CD4-positive, alpha-beta memory T cell (primary cell): ENCODE measurements at regions not wholly inside any gene's neighbourhood (a gene's known extent, or its start where the extent isn't known, plus 50 kb on each side); places are given as distances from the start of the nearest gene placed in this dataset.

Experiments used
- CTCF ChIA-PET: fragments of 350-600 bp; sonication (Branson Sonifier 250); formaldehyde crosslinking; loops from one replicate; lab custom pipeline; 2021; ENCODE audit warnings: inconsistent platforms; ENCODE audit not compliant: partially characterized antibody; lab: Charles Lee
- POLR2A ChIA-PET: fragments of 350-600 bp; sonication (Branson Sonifier 250); formaldehyde crosslinking; loops from one replicate; lab custom pipeline; 2021; ENCODE audit not compliant: partially characterized antibody; lab: Charles Lee
- DNase-seq, 5 donors: peaks; one replicate each; pipeline versions ENCODE4 v3.0.0 to v3.0.0-alpha.2; 2020 to 2022; ENCODE audit warnings: mixed read lengths in 1 of 5
- H3K27ac ChIP-seq: one replicate; pipeline ENCODE4 v1.7.0; 2013; ENCODE audit warnings: low read depth, low read length
- H3K27me3 ChIP-seq: 2 replicates; pipeline ENCODE4 v1.7.0; 2013; ENCODE audit warnings: mild to moderate bottlenecking, low read length, moderate library complexity; ENCODE audit not compliant: insufficient read depth
- H3K36me3 ChIP-seq: 2 replicates; pipeline ENCODE4 v1.7.0; 2013; ENCODE audit warnings: mild to moderate bottlenecking, low read length, moderate library complexity; ENCODE audit not compliant: insufficient read depth
- H3K4me1 ChIP-seq: 2 replicates; pipeline ENCODE4 v1.7.0; 2013; ENCODE audit warnings: mild to moderate bottlenecking, low read length, moderate library complexity; ENCODE audit not compliant: insufficient read depth
- H3K4me3 ChIP-seq, 2 donors: one replicate each; pipeline ENCODE4 v1.7.0; 2013; ENCODE audit warnings: low read length in 2 of 2, mild to moderate bottlenecking in 1 of 2
- H3K9me3 ChIP-seq, 2 donors: one replicate each; pipeline ENCODE4 v1.7.0; 2013; ENCODE audit warnings: low read length in 2 of 2, control low read depth in 1 of 2; ENCODE audit not compliant: control insufficient read depth in 1 of 2
- H3K27ac Mint-ChIP-seq, 7 donors: one replicate each; pipeline ENCODE4 v1.8.0; 2020 to 2021; ENCODE audit warnings: mixed read lengths in 7 of 7, mild to moderate bottlenecking in 6 of 7, inconsistent platforms in 3 of 7, moderate library complexity in 3 of 7
- H3K27me3 Mint-ChIP-seq, 2 donors: one replicate each; pipeline ENCODE4 v1.8.0; 2020 to 2021; ENCODE audit warnings: mixed read lengths in 2 of 2
- H3K36me3 Mint-ChIP-seq, 2 donors: one replicate each; pipeline ENCODE4 v1.8.0; 2020 to 2021; ENCODE audit warnings: mixed read lengths in 2 of 2, inconsistent platforms in 1 of 2, mild to moderate bottlenecking in 1 of 2
- H3K4me1 Mint-ChIP-seq, 4 donors: one replicate each; pipeline ENCODE4 v1.8.0; 2020 to 2021; ENCODE audit warnings: mixed read lengths in 4 of 4, mild to moderate bottlenecking in 1 of 4
- H3K4me3 Mint-ChIP-seq, 8 donors: one replicate each; pipeline ENCODE4 v1.8.0; 2020 to 2021; ENCODE audit warnings: mixed read lengths in 8 of 8, mild to moderate bottlenecking in 7 of 8, moderate library complexity in 6 of 8, inconsistent platforms in 3 of 8
- H3K9me3 Mint-ChIP-seq, 8 donors: one replicate each; pipeline ENCODE4 v1.8.0; 2020 to 2021; ENCODE audit warnings: mixed read lengths in 8 of 8, mild to moderate bottlenecking in 5 of 8, inconsistent platforms in 3 of 8, moderate library complexity in 1 of 8
- intact Hi-C: fragments of 100-400 bp; cut with micrococcal nuclease; formaldehyde crosslinking; loops from one replicate; pipeline ENCODE4 v1.15.1; 2023

DNA sequence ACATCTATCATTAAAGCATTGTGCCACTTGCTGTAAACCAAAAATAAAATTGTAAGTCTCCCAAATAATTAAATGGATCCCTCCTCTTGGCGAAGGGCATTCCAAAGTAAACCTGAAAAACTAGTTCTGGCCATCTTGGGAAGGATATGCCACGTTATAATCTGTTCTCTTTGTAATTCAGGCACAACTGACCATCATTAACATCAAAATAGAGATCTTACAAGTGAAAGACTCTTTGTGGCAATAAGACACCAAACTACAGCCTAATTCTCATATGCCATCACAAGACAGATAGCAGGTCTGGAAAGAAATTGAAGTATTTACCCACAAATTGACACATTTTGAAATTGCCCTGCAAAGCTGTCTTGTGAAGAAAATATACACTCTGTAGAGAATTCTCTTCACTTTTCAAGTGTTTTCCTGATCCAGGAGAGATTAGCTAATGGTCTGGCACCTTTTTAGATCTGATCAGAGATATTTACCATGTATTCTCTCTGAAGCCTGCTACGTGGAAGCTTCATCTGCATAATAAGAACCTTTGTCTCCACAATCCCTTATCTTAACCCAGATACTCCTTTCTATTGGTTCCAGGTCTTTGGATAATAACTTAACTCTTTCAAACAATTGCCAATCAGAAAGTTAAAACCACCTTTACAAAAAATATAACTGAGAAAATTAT, 630.4 kb upstream of the CCDC179 start:
- POLR2A ChIA-PET: no interaction called here
- CTCF ChIA-PET: no interaction called here

GRCh38 chr11:23494981-23495380, 634.7 kb upstream of the CCDC179 start:
- Mint-ChIP-seq H3K27me3 (no peaks in the 10 kb centered on the region), H3K4me1 (no peaks in the 10 kb centered on the region), H3K36me3 (no peaks in the 10 kb centered on the region), H3K9me3 (peaks cover 2 to 11% (median 6%) of the 10 kb centered on the region in 8 donors), H3K4me3 (no peak overlapping the region), H3K27ac (no peak overlapping the region)
- Histone ChIP-seq H3K4me3 (no peak overlapping the region), H3K4me1 (no peaks in the 10 kb centered on the region), H3K9me3 (no peaks in the 10 kb centered on the region), H3K27ac (no peak overlapping the region), H3K36me3 (no peaks in the 10 kb centered on the region), H3K27me3 (no peaks in the 10 kb centered on the region)
- no peak for DNase-seq
- intact Hi-C loops: no loop called here
- CTCF ChIA-PET: no interaction called here
- POLR2A ChIA-PET: no interaction called here

More for the DNA sequence above, 630.4 kb upstream of the CCDC179 start:
- no peaks in the 10 kb centered on the region for H3K9me3 ChIP-seq
- Mint-ChIP-seq H3K9me3 (peaks cover 0 to 32% (median 9%) of the 10 kb centered on the region in 8 donors), H3K27me3 (no peaks in the 10 kb centered on the region), H3K36me3 (no peaks in the 10 kb centered on the region), H3K27ac (no peak overlapping the region), H3K4me1 (no peaks in the 10 kb centered on the region), H3K4me3 (no peak overlapping the region)
- H3K27me3 ChIP-seq: no peaks in the 10 kb centered on the region
- H3K27ac ChIP-seq: no peak overlapping the region
- H3K36me3 ChIP-seq: no peaks in the 10 kb centered on the region
- H3K4me1 ChIP-seq: no peaks in the 10 kb centered on the region
- intact Hi-C loops: no loop called here
- DNase-seq: no peak
- H3K4me3 ChIP-seq: no peak overlapping the region

DNA sequence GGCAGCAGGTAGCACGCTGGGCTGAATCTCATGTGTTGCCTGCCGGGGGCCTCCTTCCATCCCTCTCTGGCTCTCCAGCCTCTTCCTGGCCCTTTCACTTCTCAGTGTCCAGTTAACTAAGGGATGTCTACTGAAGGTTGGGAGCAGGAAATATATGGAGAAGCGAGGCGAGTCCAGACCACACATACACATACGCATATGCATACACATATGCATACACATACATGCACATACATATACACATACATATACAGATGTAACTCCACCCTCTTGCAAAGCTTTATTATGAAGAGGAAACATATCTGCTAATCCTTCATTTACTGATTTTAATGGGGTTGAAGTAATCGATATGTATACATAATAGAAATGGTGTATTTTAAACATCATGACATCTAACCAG, 636.1 kb upstream of the CCDC179 start:
- Mint-ChIP-seq H3K9me3 (peaks cover 2 to 12% (median 6%) of the 10 kb centered on the region in 8 donors), H3K36me3 (no peaks in the 10 kb centered on the region), H3K4me1 (no peaks in the 10 kb centered on the region), H3K4me3 (no peak overlapping the region), H3K27ac (no peak overlapping the region), H3K27me3 (no peaks in the 10 kb centered on the region)
- H3K27me3 ChIP-seq: no peaks in the 10 kb centered on the region
- intact Hi-C loops: no loop called here
- ChIA-PET POLR2A (no interaction called here), CTCF (no interaction called here)
- no peaks in the 10 kb centered on the region for H3K9me3 ChIP-seq
- DNase-seq: no peak
- H3K4me3 ChIP-seq: no peak overlapping the region
- no peaks in the 10 kb centered on the region for H3K4me1 ChIP-seq
- no peak overlapping the region for H3K27ac ChIP-seq
- H3K36me3 ChIP-seq: no peaks in the 10 kb centered on the region

DNA sequence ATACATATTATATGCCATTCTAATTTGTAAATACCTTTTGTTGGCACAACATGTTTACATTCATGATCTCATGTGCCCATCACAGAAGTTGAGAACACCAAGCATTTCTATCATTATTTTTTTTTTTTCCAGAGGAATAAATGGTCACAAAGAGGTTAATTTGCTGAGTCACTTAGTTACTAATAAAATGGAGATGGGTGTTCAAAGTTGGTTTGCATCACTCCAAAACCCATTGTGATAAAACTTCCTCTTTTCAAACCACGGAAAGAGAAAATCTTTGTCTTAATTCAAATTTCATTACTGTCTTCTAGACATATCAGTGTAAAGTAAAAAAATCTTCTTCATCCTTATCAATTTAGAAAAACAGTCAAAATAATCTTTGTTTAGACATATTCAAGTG, 636.8 kb upstream of the CCDC179 start:
- no peak for DNase-seq
- Mint-ChIP-seq H3K27me3 (no peaks in the 10 kb centered on the region), H3K36me3 (no peaks in the 10 kb centered on the region), H3K27ac (no peak overlapping the region), H3K4me1 (no peaks in the 10 kb centered on the region), H3K9me3 (peaks cover 2 to 11% (median 6%) of the 10 kb centered on the region in 8 donors), H3K4me3 (no peak overlapping the region)
- intact Hi-C loops: no loop called here
- Histone ChIP-seq H3K9me3 (no peaks in the 10 kb centered on the region), H3K4me3 (no peak overlapping the region), H3K27ac (no peak overlapping the region), H3K27me3 (no peaks in the 10 kb centered on the region), H3K4me1 (no peaks in the 10 kb centered on the region), H3K36me3 (no peaks in the 10 kb centered on the region)
- CTCF ChIA-PET: no interaction called here
- POLR2A ChIA-PET: no interaction called here

- Mint-ChIP-seq H3K4me3 (no peak overlapping the region), H3K27me3 (no peaks in the 10 kb centered on the region), H3K9me3 (peaks cover 2 to 13% (median 7%) of the 10 kb centered on the region in 8 donors), H3K4me1 (no peaks in the 10 kb centered on the region), H3K27ac (no peak overlapping the region), H3K36me3 (no peaks in the 10 kb centered on the region)
- intact Hi-C loops: no loop called here
- no peak overlapping the region for H3K4me3 ChIP-seq
- ChIA-PET POLR2A (no interaction called here), CTCF (no interaction called here)
- H3K27ac ChIP-seq: no peak overlapping the region
- no peaks in the 10 kb centered on the region for H3K9me3 ChIP-seq
- H3K36me3 ChIP-seq: no peaks in the 10 kb centered on the region
- no peak for DNase-seq
- H3K27me3 ChIP-seq: no peaks in the 10 kb centered on the region
- H3K4me1 ChIP-seq: no peaks in the 10 kb centered on the region
These were observed 642.1 kb upstream of the CCDC179 start for GRCh38 chr11:23502389-23502788.

DNA sequence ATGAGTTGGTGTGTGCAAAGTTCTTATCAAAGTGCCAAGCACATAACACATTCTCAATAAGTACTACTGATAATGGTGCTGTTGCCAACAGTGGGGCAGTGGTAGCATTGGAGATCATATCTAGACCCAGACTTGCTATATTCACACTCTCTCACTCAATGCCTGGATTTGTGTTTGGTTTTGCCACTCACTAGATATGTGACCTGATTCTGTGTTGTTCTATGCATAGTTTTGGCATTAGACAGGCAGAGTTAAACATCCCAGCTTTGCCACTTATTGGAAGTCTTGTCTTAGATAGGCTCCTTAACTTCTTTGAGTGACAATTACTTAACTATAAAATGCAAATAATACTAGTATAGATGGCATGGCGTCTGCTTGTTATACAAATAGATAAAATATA, 642.6 kb upstream of the CCDC179 start:
- DNase-seq: no peak
- H3K36me3 ChIP-seq: no peaks in the 10 kb centered on the region
- ChIA-PET CTCF (no interaction called here), POLR2A (no interaction called here)
- no peaks in the 10 kb centered on the region for H3K27me3 ChIP-seq
- Mint-ChIP-seq H3K27ac (no peak overlapping the region), H3K27me3 (no peaks in the 10 kb centered on the region), H3K4me1 (no peaks in the 10 kb centered on the region), H3K9me3 (peaks cover 2 to 13% (median 7%) of the 10 kb centered on the region in 8 donors), H3K36me3 (no peaks in the 10 kb centered on the region), H3K4me3 (no peak overlapping the region)
- no peaks in the 10 kb centered on the region for H3K4me1 ChIP-seq
- H3K4me3 ChIP-seq: no peak overlapping the region
- intact Hi-C loops: no loop called here
- H3K27ac ChIP-seq: no peak overlapping the region
- no peaks in the 10 kb centered on the region for H3K9me3 ChIP-seq

- Mint-ChIP-seq H3K4me1 (no peaks in the 10 kb centered on the region), H3K4me3 (no peak overlapping the region), H3K27me3 (no peaks in the 10 kb centered on the region), H3K9me3 (peaks cover 0 to 19% (median 5%) of the 10 kb centered on the region in 8 donors), H3K27ac (no peak overlapping the region), H3K36me3 (no peaks in the 10 kb centered on the region)
- DNase-seq: no peak
- ChIA-PET CTCF (no interaction called here), POLR2A (no interaction called here)
- H3K4me1 ChIP-seq: no peaks in the 10 kb centered on the region
- no peaks in the 10 kb centered on the region for H3K9me3 ChIP-seq
- no peaks in the 10 kb centered on the region for H3K36me3 ChIP-seq
- intact Hi-C loops: no loop called here
- no peaks in the 10 kb centered on the region for H3K27me3 ChIP-seq
- H3K27ac ChIP-seq: no peak overlapping the region
- no peak overlapping the region for H3K4me3 ChIP-seq
These were observed 648.7 kb upstream of the CCDC179 start for GRCh38 chr11:23509023-23509422.
